OCI-LY7 (cell line): ENCODE measurements at regions not wholly inside any gene's neighbourhood (a gene's known extent, or its start where the extent isn't known, plus 50 kb on each side); places are given as distances from the start of the nearest gene placed in this dataset.

Experiments
- BruUV-seq: library from RNA; stranded (reverse); fragments of 400-500 nt; replicated peaks from 2 replicates; lab custom pipeline; 2021; lab: Mats Ljungman, UMichigan
- CTCF ChIA-PET: fragments of 300-600 bp; sonication (Branson Sonifier 250); formaldehyde crosslinking; loops from one replicate; lab custom pipeline; 2022; ENCODE audit warnings: antibody characterized with exemption; ENCODE audit not compliant: unreplicated experiment; lab: Charles Lee
- POLR2A ChIA-PET: fragments of 300-600 bp; sonication (Branson Sonifier 250); formaldehyde crosslinking; loops from one replicate; lab custom pipeline; 2022; ENCODE audit warnings: antibody characterized with exemption; lab: Charles Lee
- DNase-seq: peaks from one replicate; pipeline ENCODE4 v3.0.0-alpha.2; 2015; ENCODE audit warnings: low spot score
- H2AFZ ChIP-seq: fragments of 200-600 bp; sonication (generic), shearing (Covaris generic); 2 replicates; pipeline ENCODE4 v1.6.1; 2014; ENCODE audit warnings: mild to moderate bottlenecking, antibody characterized with exemption, low read length, moderate library complexity
- H3K27ac ChIP-seq: fragments of 200-600 bp; sonication (generic); 2 replicates; pipeline ENCODE4 v1.5.1; 2014; ENCODE audit warnings: mixed run types, low read depth, mild to moderate bottlenecking, moderate library complexity, low read length, inconsistent platforms; ENCODE audit not compliant: poor library complexity, severe bottlenecking
- H3K36me3 ChIP-seq: fragments of 200-600 bp; sonication (generic); 2 replicates; pipeline ENCODE4 v1.6.1; 2014; ENCODE audit warnings: mild to moderate bottlenecking, antibody characterized with exemption, low read length, moderate library complexity, mixed read lengths; ENCODE audit not compliant: insufficient read depth
- H3K4me1 ChIP-seq: fragments of 200-600 bp; sonication (generic); 2 replicates; pipeline ENCODE4 v1.5.1; 2014; ENCODE audit warnings: mild to moderate bottlenecking, low read length; ENCODE audit not compliant: insufficient read depth, poor library complexity, severe bottlenecking
- H3K4me2 ChIP-seq: fragments of 200-600 bp; sonication (generic); 2 replicates; pipeline ENCODE4 v1.6.1; 2014; ENCODE audit warnings: mild to moderate bottlenecking, low read length
- H3K4me3 ChIP-seq: fragments of 200-600 bp; sonication (generic); 2 replicates; pipeline ENCODE4 v1.5.1; 2014; ENCODE audit warnings: mild to moderate bottlenecking, low read depth, low read length; ENCODE audit not compliant: poor library complexity, severe bottlenecking
- H3K79me2 ChIP-seq: fragments of 200-600 bp; sonication (generic); 2 replicates; pipeline ENCODE4 v1.6.1; 2016; ENCODE audit warnings: low read depth, mild to moderate bottlenecking, low read length, moderate library complexity, mixed read lengths; ENCODE audit not compliant: insufficient read depth
- H3K9me2 ChIP-seq: fragments of 200-600 bp; sonication (generic); 2 replicates; pipeline ENCODE4 v1.6.1; 2016; ENCODE audit warnings: mild to moderate bottlenecking, low read length, mixed read lengths; ENCODE audit not compliant: insufficient read depth
- H3K9me3 ChIP-seq: fragments of 200-600 bp; sonication (generic); 2 replicates; pipeline ENCODE4 v1.6.1; 2014; ENCODE audit warnings: mild to moderate bottlenecking, mixed run types, low read length, mixed read lengths
- H4K20me1 ChIP-seq: fragments of 200-600 bp; sonication (generic); 2 replicates; pipeline ENCODE4 v1.6.1; 2014; ENCODE audit warnings: mild to moderate bottlenecking, antibody characterized with exemption, low read length, moderate library complexity, mixed read lengths; ENCODE audit not compliant: insufficient read depth
- EZH2phosphoT487 ChIP-seq: fragments of 200-600 bp; sonication (generic); IDR thresholded peaks from 2 replicates; pipeline ENCODE4 v1.6.1; 2018; ENCODE audit warnings: low read depth, borderline replicate concordance, mild to moderate bottlenecking, mixed run types, antibody characterized with exemption, low read length, moderate library complexity, mixed read lengths
- intact Hi-C: fragments of 100-400 bp; cut with micrococcal nuclease; formaldehyde crosslinking; loops from one replicate; pipeline ENCODE4 v1.10.0; 2022; ENCODE audit not compliant: unreplicated experiment
- TF ChIP-seq, protein P1 (sequence below): fragments of 200-600 bp; sonication (generic); conservative IDR thresholded peaks from 2 replicates; pipeline ENCODE4 v1.5.1; 2014; ENCODE audit warnings: mild to moderate bottlenecking, antibody characterized with exemption, low read length, moderate library complexity, mixed read lengths

DNA sequence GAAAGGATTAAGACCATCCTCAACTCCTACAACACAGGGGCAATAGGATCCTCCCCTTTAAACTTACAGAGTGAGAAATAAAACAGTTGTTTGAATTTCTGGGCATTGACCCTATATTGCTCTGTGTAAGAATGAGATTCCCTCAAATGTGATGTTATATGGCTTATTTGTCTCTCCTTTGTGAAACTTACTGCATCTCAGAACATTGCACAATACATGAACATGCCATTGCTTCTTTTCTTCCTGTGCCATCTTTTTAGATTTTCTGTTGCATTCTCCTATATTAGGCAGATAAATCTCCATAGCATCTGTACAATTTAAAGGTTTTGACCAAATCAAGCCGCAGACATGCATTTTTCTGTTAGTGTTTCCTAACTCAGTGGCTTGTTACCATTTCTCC, 941.9 kb upstream of the FANCL start:
- Histone ChIP-seq H2AFZ (no peak overlapping the region), H3K27ac (no peak overlapping the region), H3K4me2 (no peak overlapping the region), H3K9me2 (no peaks in the 10 kb centered on the region), H3K9me3 (no peaks in the 10 kb centered on the region), H3K4me1 (no peaks in the 10 kb centered on the region), H3K4me3 (no peak overlapping the region), H4K20me1 (no peaks in the 10 kb centered on the region), H3K36me3 (no peaks in the 10 kb centered on the region), H3K79me2 (no peaks in the 10 kb centered on the region)
- intact Hi-C loops = no loop called here
- no peak for DNase-seq
- BruUV-seq = no TSS peak
- ChIA-PET CTCF (no interaction called here), POLR2A (no interaction called here)
- no peak for TF ChIP-seq EZH2phosphoT487
- TF ChIP-seq, protein P1, sequence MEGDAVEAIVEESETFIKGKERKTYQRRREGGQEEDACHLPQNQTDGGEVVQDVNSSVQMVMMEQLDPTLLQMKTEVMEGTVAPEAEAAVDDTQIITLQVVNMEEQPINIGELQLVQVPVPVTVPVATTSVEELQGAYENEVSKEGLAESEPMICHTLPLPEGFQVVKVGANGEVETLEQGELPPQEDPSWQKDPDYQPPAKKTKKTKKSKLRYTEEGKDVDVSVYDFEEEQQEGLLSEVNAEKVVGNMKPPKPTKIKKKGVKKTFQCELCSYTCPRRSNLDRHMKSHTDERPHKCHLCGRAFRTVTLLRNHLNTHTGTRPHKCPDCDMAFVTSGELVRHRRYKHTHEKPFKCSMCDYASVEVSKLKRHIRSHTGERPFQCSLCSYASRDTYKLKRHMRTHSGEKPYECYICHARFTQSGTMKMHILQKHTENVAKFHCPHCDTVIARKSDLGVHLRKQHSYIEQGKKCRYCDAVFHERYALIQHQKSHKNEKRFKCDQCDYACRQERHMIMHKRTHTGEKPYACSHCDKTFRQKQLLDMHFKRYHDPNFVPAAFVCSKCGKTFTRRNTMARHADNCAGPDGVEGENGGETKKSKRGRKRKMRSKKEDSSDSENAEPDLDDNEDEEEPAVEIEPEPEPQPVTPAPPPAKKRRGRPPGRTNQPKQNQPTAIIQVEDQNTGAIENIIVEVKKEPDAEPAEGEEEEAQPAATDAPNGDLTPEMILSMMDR = no peak

DNA sequence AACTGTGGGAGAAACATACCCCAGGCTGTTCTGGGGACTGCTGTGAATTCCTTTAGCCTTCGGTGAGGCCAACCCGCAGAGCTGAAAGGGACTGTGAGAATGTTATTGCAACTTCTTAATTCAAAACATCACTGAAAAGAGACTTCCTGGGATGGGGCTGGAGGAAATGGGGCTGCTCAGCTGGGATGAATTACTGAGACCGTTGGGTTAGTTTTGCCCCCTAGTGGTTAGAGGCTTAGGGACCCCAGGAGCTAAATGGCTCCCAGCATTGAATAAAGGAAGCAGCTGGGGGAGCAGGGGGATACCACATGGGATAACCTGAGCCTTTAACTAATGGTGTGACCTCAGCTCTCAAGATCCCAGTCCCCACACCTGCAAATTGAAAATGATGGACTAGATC, 941.1 kb upstream of the FANCL start:
- Histone ChIP-seq H3K4me1 (no peaks in the 10 kb centered on the region), H3K79me2 (no peaks in the 10 kb centered on the region), H3K9me2 (no peaks in the 10 kb centered on the region), H3K27ac (no peak overlapping the region), H3K4me3 (no peak overlapping the region), H2AFZ (no peak overlapping the region), H4K20me1 (no peaks in the 10 kb centered on the region), H3K9me3 (no peaks in the 10 kb centered on the region), H3K36me3 (no peaks in the 10 kb centered on the region), H3K4me2 (no peak overlapping the region)
- TF ChIP-seq, protein P1 = peak; percentile 80
- TF ChIP-seq EZH2phosphoT487 = no peak
- DNase-seq = peak; percentile 35
- ChIA-PET POLR2A (no interaction called here), CTCF (no interaction called here)
- BruUV-seq = no TSS peak
- intact Hi-C loops = no loop called here

DNA sequence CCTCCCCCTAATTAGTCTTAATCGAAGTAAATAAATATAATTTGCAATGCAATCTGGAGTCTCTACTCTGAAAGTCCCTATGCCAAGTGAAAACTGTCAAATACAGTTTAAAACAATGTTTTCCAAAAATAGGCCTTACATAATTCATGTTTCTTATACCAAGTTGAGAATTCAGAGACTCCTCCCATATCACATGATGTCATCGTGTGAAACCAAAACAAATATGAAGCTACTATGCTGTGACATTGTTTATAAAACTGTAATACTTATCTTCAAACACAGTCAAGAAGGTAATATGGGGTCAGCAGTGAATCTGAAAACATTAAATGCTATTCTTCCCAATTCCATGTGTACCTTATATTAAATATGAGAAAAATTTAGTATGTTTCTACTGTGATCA, 940.2 kb upstream of the FANCL start:
- intact Hi-C loops = no loop called here
- POLR2A ChIA-PET = no interaction called here
- no peak overlapping the region for H3K4me2 ChIP-seq
- no peaks in the 10 kb centered on the region for H3K36me3 ChIP-seq
- H3K4me1 ChIP-seq = no peaks in the 10 kb centered on the region
- no peak for TF ChIP-seq EZH2phosphoT487
- TF ChIP-seq, protein P1 = no peak
- no peak overlapping the region for H3K4me3 ChIP-seq
- BruUV-seq = no TSS peak
- CTCF ChIA-PET = no interaction called here
- DNase-seq = no peak
- H3K27ac ChIP-seq = no peak overlapping the region
- H4K20me1 ChIP-seq = no peaks in the 10 kb centered on the region
- H3K9me3 ChIP-seq = no peaks in the 10 kb centered on the region
- H3K79me2 ChIP-seq = no peaks in the 10 kb centered on the region
- no peak overlapping the region for H2AFZ ChIP-seq
- H3K9me2 ChIP-seq = no peaks in the 10 kb centered on the region
